WTC11 (cell line): ENCODE measurements at regions not wholly inside any gene's neighbourhood (a gene's known extent, or its start where the extent isn't known, plus 50 kb on each side); places are given as distances from the start of the nearest gene placed in this dataset.

Experiments
- ATAC-seq: fragments of 200-7000 bp; cut with Tn5 transposase; 2 replicates; pipeline ENCODE4 v1.10.0; 2021; ENCODE audit warnings: mild to moderate bottlenecking, moderate library complexity
- CTCF ChIA-PET: fragments of 300-600 bp; sonication (Branson Sonifier 250); formaldehyde crosslinking; loops from one replicate; lab custom pipeline; 2021; ENCODE audit warnings: antibody characterized with exemption; lab: Charles Lee
- POLR2A ChIA-PET: fragments of 350-600 bp; sonication (Branson Sonifier 250); formaldehyde crosslinking; loops from one replicate; lab custom pipeline; 2021; ENCODE audit warnings: antibody characterized with exemption; lab: Charles Lee
- DNase-seq: peaks from one replicate; pipeline ENCODE4 v3.0.0; 2021; ENCODE audit warnings: low spot score
- H3K27ac Mint-ChIP-seq: 2 replicates; pipeline ENCODE4 v1.8.0; 2021; ENCODE audit warnings: mixed read lengths
- H3K27me3 Mint-ChIP-seq: 2 replicates; pipeline ENCODE4 v1.8.0; 2021; ENCODE audit warnings: low read depth, mild to moderate bottlenecking, moderate library complexity, mixed read lengths
- H3K36me3 Mint-ChIP-seq: 2 replicates; pipeline ENCODE4 v1.8.0; 2021; ENCODE audit warnings: mixed read lengths
- H3K4me1 Mint-ChIP-seq: 2 replicates; pipeline ENCODE4 v1.8.0; 2022; ENCODE audit warnings: mixed read lengths
- H3K4me3 Mint-ChIP-seq: 2 replicates; pipeline ENCODE4 v1.8.0; 2021; ENCODE audit warnings: mild to moderate bottlenecking, moderate library complexity, mixed read lengths
- H3K9me3 Mint-ChIP-seq: 2 replicates; pipeline ENCODE4 v1.8.0; 2021; ENCODE audit warnings: mixed read lengths
- AFF4 ChIP-seq: sonication (generic); formaldehyde crosslinking; IDR thresholded peaks from 2 replicates; pipeline ENCODE4 v1.8.1; 2023; ENCODE audit warnings: mild to moderate bottlenecking, missing genetic modification reagents, borderline replicate concordance
- CBFB ChIP-seq: sonication (generic); formaldehyde crosslinking; IDR thresholded peaks from 2 replicates; pipeline ENCODE4 v1.8.1; 2022; ENCODE audit warnings: mild to moderate bottlenecking, low read depth, missing genetic modification reagents
- ETV6 ChIP-seq: sonication (generic); formaldehyde crosslinking; IDR thresholded peaks from 2 replicates; pipeline ENCODE4 v1.8.1; 2022; ENCODE audit warnings: mild to moderate bottlenecking, missing genetic modification reagents
- GABPB1 ChIP-seq: sonication (generic); formaldehyde crosslinking; IDR thresholded peaks from 2 replicates; pipeline ENCODE4 v1.8.1; 2023; ENCODE audit warnings: mild to moderate bottlenecking, missing genetic modification reagents
- MLX ChIP-seq: sonication (generic); formaldehyde crosslinking; IDR thresholded peaks from 2 replicates; pipeline ENCODE4 v1.8.1; 2023; ENCODE audit warnings: mild to moderate bottlenecking, missing genetic modification reagents, moderate library complexity
- NFATC4 ChIP-seq: fragments of 250-450 bp; sonication (Bioruptor Pico); IDR thresholded peaks from 2 replicates; pipeline ENCODE4 v1.9.0; 2021; ENCODE audit warnings: mild to moderate bottlenecking
- NFE2L1 ChIP-seq: sonication (generic); formaldehyde crosslinking; IDR thresholded peaks from 2 replicates; pipeline ENCODE4 v1.8.1; 2023; ENCODE audit warnings: missing genetic modification reagents
- OVOL2 ChIP-seq: fragments of 250-450 bp; sonication (Bioruptor Pico); IDR thresholded peaks from 2 replicates; pipeline ENCODE4 v1.9.0; 2021; ENCODE audit warnings: mild to moderate bottlenecking, borderline replicate concordance
- PRDM15 ChIP-seq: sonication (generic); formaldehyde crosslinking; IDR thresholded peaks from 2 replicates; pipeline ENCODE4 v1.8.0; 2022; ENCODE audit warnings: missing genetic modification reagents
- PREB ChIP-seq: sonication (generic); formaldehyde crosslinking; IDR thresholded peaks from 2 replicates; pipeline ENCODE4 v1.8.1; 2022; ENCODE audit warnings: mild to moderate bottlenecking, missing genetic modification reagents, moderate library complexity, borderline replicate concordance
- ZNF232 ChIP-seq: sonication (generic); formaldehyde crosslinking; IDR thresholded peaks from 2 replicates; pipeline ENCODE4 v1.8.0; 2022; ENCODE audit warnings: mild to moderate bottlenecking, missing genetic modification reagents
- ZNF532 ChIP-seq: fragments of 250-450 bp; sonication (Bioruptor Pico); IDR thresholded peaks from 2 replicates; pipeline ENCODE4 v1.9.0; 2021; ENCODE audit warnings: mild to moderate bottlenecking, borderline replicate concordance
- ZSCAN18 ChIP-seq: fragments of 250-450 bp; sonication (Bioruptor Pico); IDR thresholded peaks from 2 replicates; pipeline ENCODE4 v2.1.2; 2022; ENCODE audit warnings: mild to moderate bottlenecking, moderate library complexity

- no peak overlapping the region for H3K27ac Mint-ChIP-seq
- ChIA-PET POLR2A (interaction anchor here (0.7 kb wide), 1 partner anchor 163 kb away, joined by 4 read pairs; no protein-coding TSS in a partner anchor), CTCF (no interaction called here)
- H3K4me3 Mint-ChIP-seq, result no peak overlapping the region
- no peak for TF ChIP-seq AFF4 (CRISPR knock-in tag)
- no peak for TF ChIP-seq MLX (CRISPR knock-in tag)
- TF ChIP-seq NFATC4 (CRISPR knock-in tag), result no peak
- no peak for TF ChIP-seq GABPB1
- TF ChIP-seq ZNF532 (CRISPR knock-in tag), result no peak
- no peak for TF ChIP-seq OVOL2 (CRISPR knock-in tag)
- TF ChIP-seq ZNF232 (CRISPR knock-in tag), result no peak
- peaks cover 15% of the 10 kb centered on the region for H3K4me1 Mint-ChIP-seq
- peaks cover 8% of the 10 kb centered on the region for H3K9me3 Mint-ChIP-seq
- ATAC-seq (no peak), DNase-seq (no peak)
- no peaks in the 10 kb centered on the region for H3K36me3 Mint-ChIP-seq
- H3K27me3 Mint-ChIP-seq, result peaks cover 16% of the 10 kb centered on the region
Measured at GRCh38 chr4:57243076-57243475, 132.9 kb upstream of the IGFBP7 start.

GRCh38 chr4:57234252-57234775 lies 124.1 kb upstream of the IGFBP7 start:
- DNase-seq (no peak), ATAC-seq (no peak)
- no peaks in the 10 kb centered on the region for H3K9me3 Mint-ChIP-seq
- CTCF ChIA-PET, result no interaction called here
- peaks cover 21% of the 10 kb centered on the region for H3K4me1 Mint-ChIP-seq
- TF ChIP-seq ETV6 (CRISPR knock-in tag) (no peak), PRDM15 (CRISPR knock-in tag) (no peak)
- no peak overlapping the region for H3K4me3 Mint-ChIP-seq
- no peak overlapping the region for H3K27ac Mint-ChIP-seq
- POLR2A ChIA-PET, result no interaction called here
- H3K27me3 Mint-ChIP-seq, result peaks cover 4% of the 10 kb centered on the region
- no peaks in the 10 kb centered on the region for H3K36me3 Mint-ChIP-seq

GRCh38 chr4:57233386-57233785 lies 123.2 kb upstream of the IGFBP7 start:
- POLR2A ChIA-PET, result no interaction called here
- no peak overlapping the region for H3K27ac Mint-ChIP-seq
- no peaks in the 10 kb centered on the region for H3K9me3 Mint-ChIP-seq
- no peak for DNase-seq
- CTCF ChIA-PET, result no interaction called here
- TF ChIP-seq NFE2L1, result no peak
- no peak for TF ChIP-seq CBFB (CRISPR knock-in tag)
- TF ChIP-seq PREB, result no peak
- no peak for TF ChIP-seq ZSCAN18 (CRISPR knock-in tag)
- TF ChIP-seq ETV6 (CRISPR knock-in tag), result no peak
- no peak overlapping the region for H3K4me3 Mint-ChIP-seq
- H3K27me3 Mint-ChIP-seq, result peaks cover 4% of the 10 kb centered on the region
- no peak for ATAC-seq
- H3K36me3 Mint-ChIP-seq, result no peaks in the 10 kb centered on the region
- H3K4me1 Mint-ChIP-seq, result peaks cover 21% of the 10 kb centered on the region
